HEK293T (cell line): ENCODE measurements at regions not wholly inside any gene's neighbourhood (a gene's known extent, or its start where the extent isn't known, plus 50 kb on each side); places are given as distances from the start of the nearest gene placed in this dataset.

Source experiments
- CTCF ChIA-PET: fragments of 350-600 bp; formaldehyde crosslinking; extraction: SDS; loops from one replicate; lab custom pipeline; 2021; ENCODE audit warnings: antibody characterized with exemption, inconsistent platforms; lab: Yijun Ruan, JAX
- POLR2A ChIA-PET: fragments of 350-600 bp; formaldehyde crosslinking; extraction: SDS; loops from one replicate; lab custom pipeline; 2020; ENCODE audit warnings: antibody characterized with exemption, inconsistent platforms; lab: Yijun Ruan, JAX
- DNase-seq: peaks from one replicate; pipeline ENCODE4 v3.0.0; 2012; ENCODE audit warnings: mixed read lengths; ENCODE audit errors: extremely low spot score
- ARNT ChIP-seq: fragments of 450-650 bp; IDR thresholded peaks from 2 replicates; pipeline ENCODE4 v1.6.1; 2017; ENCODE audit warnings: mild to moderate bottlenecking
- BHLHE40 ChIP-seq: fragments of 450-650 bp; IDR thresholded peaks from 2 replicates; pipeline ENCODE4 v1.6.1; 2016; ENCODE audit warnings: mild to moderate bottlenecking, moderate library complexity, borderline replicate concordance
- CTBP1 ChIP-seq: fragments of 450-650 bp; IDR thresholded peaks from 2 replicates; pipeline ENCODE4 v1.6.1; 2016; ENCODE audit warnings: borderline replicate concordance
- ELF4 ChIP-seq: fragments of 450-650 bp; IDR thresholded peaks from 2 replicates; pipeline ENCODE4 v1.6.1; 2017; ENCODE audit warnings: antibody characterized with exemption
- FOXA1 ChIP-seq: fragments of 450-650 bp; IDR thresholded peaks from 2 replicates; pipeline ENCODE4 v1.6.1; 2016; ENCODE audit warnings: mild to moderate bottlenecking
- FOXK2 ChIP-seq: fragments of 450-650 bp; IDR thresholded peaks from 2 replicates; pipeline ENCODE4 v1.6.1; 2016; ENCODE audit warnings: mild to moderate bottlenecking
- FOXM1 ChIP-seq: fragments of 450-650 bp; IDR thresholded peaks from 2 replicates; pipeline ENCODE4 v1.6.1; 2017; ENCODE audit warnings: mild to moderate bottlenecking, borderline replicate concordance
- HDGF ChIP-seq: fragments of 450-650 bp; IDR thresholded peaks from 2 replicates; pipeline ENCODE4 v1.6.1; 2017; ENCODE audit warnings: antibody characterized with exemption, borderline replicate concordance
- L3MBTL2 ChIP-seq: fragments of 450-650 bp; conservative IDR thresholded peaks from 2 replicates; pipeline ENCODE4 v1.6.1; 2016; ENCODE audit warnings: mild to moderate bottlenecking
- LEF1 ChIP-seq: fragments of 450-650 bp; IDR thresholded peaks from 2 replicates; pipeline ENCODE4 v1.6.1; 2017; ENCODE audit warnings: mild to moderate bottlenecking, borderline replicate concordance
- NFRKB ChIP-seq: fragments of 450-650 bp; IDR thresholded peaks from 2 replicates; pipeline ENCODE4 v1.6.1; 2016; ENCODE audit warnings: mild to moderate bottlenecking, moderate library complexity
- PKNOX1 ChIP-seq: fragments of 450-650 bp; IDR thresholded peaks from 2 replicates; pipeline ENCODE4 v1.6.1; 2016
- SP1 ChIP-seq: fragments of 450-650 bp; IDR thresholded peaks from 2 replicates; pipeline ENCODE4 v1.6.1; 2017
- SUZ12 ChIP-seq: fragments of 450-650 bp; IDR thresholded peaks from 2 replicates; pipeline ENCODE4 v1.6.1; 2016; ENCODE audit warnings: mild to moderate bottlenecking
- TARDBP ChIP-seq: fragments of 450-650 bp; IDR thresholded peaks from 2 replicates; pipeline ENCODE4 v1.6.1; 2016
- ZNF384 ChIP-seq: fragments of 450-650 bp; IDR thresholded peaks from 2 replicates; pipeline ENCODE4 v1.6.1; 2016

DNA sequence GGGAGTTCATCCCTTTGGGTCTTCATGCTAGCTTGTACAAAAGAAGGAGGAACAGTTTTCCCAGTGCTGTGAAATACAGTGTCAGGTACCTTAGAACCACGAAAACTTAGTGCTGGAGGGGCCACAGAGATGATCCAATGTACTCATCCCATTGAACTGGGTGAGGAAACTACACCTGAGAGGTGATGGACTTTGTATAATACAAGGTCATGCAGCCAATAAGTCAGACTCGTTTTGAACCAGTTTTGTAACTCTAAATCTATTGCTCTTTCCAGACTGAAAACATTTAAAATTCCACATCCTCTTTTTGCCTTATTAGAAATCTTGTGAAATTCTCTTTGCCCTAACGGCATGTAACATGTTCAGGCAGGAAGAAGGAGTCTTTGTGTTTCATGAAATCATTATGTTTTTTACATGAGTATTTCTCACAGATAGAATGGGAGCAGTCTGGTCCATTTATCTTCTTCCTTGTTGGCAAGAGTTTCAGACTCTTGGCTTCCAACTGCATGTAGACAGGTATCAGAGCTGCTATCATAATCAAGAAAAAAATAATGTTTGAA is 146.8 kb upstream of the FBXL7 start:
- no peak for TF ChIP-seq ELF4
- no peak for TF ChIP-seq ZNF384
- no peak for TF ChIP-seq L3MBTL2
- POLR2A ChIA-PET = no interaction called here

GRCh38 chr5:15350614-15351013 is 149.4 kb upstream of the FBXL7 start:
- ChIA-PET CTCF (no interaction called here), POLR2A (no interaction called here)
- TF ChIP-seq PKNOX1 (no peak), NFRKB (no peak), ARNT (no peak), TARDBP (no peak), L3MBTL2 (no peak), ELF4 (no peak), SUZ12 (no peak)
- no peak for DNase-seq

More for the DNA sequence above, 146.8 kb upstream of the FBXL7 start:
- DNase-seq = no peak
- CTCF ChIA-PET = no interaction called here

GRCh38 chr5:15346738-15347137 is 153.2 kb upstream of the FBXL7 start:
- DNase-seq = no peak
- ChIA-PET POLR2A (no interaction called here), CTCF (no interaction called here)
- TF ChIP-seq ELF4 = no peak
- TF ChIP-seq SP1 = no peak
- no peak for TF ChIP-seq CTBP1
- no peak for TF ChIP-seq SUZ12

DNA sequence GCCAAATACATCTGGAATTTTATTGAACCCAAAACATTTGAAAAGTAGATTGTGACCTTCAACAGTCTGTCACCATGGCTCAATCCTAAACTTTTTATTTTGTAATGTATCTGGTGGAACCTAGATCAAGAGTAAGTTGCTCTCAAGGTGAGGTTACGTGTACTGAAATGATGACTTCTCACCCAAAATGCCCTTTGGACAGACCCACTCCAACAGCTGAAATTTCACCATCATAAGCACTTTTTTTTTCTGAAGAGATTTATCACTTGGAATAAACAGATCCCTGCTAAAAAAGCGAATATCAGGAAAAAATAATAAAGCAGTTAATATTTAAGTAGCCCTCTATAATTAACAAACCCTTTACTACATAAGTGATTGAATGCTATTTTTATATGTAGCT is 155.0 kb upstream of the FBXL7 start:
- ChIA-PET CTCF (no interaction called here), POLR2A (no interaction called here)
- no peak for TF ChIP-seq TARDBP
- no peak for TF ChIP-seq BHLHE40
- no peak for TF ChIP-seq ELF4
- TF ChIP-seq ARNT = no peak
- no peak for TF ChIP-seq SP1
- TF ChIP-seq L3MBTL2 = no peak
- DNase-seq = no peak

DNA sequence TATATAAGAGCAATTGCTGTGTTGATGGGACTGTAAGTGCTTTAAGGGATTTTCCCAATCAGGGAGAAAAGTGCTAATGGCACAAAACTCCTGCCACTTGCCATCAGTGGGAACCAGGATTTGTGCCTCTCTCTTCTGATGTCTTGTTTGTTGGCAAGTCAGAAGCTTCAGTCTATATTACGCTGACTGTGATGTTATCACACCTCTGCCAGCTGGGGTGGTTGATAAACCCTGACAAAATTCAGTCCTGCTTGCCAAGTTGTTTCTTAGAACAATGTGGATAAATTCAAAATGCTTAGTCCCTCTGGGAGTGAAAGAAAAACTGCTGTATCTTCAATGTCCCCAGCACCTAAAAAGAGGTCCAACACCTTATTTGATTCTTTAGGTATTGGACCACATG is 161.4 kb upstream of the FBXL7 start:
- CTCF ChIA-PET = no interaction called here

DNA sequence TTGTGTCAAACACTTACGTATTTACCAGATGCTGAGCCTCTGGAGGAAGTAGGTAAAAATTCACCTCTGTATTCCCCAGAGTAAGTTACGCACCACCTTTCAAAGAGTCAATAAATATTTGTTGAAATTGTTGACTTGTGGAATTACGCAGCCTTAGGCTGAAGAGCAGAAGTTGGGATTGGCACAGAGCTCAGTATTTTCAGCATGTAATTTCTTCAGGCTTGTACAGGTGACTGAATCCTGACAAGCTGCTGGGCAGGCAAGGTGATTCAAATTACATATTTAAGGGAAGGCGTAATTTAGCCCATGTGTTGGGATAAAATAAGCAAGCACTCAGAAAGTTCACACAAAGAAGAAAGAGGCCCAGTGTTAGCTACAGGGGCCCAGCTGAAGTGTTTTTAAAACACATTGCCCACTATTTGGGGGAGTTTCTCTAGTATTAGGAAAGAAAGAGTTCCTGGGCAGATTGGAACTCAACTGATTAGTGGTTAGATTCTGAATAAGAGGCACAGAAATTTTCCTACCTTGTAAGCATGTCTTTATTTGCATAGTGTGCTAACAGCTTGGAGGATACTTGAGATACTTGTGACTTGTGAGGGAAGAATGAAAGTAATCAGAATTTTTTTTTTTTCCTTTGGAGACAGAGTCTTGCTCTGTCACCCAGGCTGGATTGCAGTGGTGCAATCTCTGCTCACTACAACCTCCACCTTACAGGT is 165.3 kb upstream of the FBXL7 start:
- ChIA-PET POLR2A (no interaction called here), CTCF (no interaction called here)
- TF ChIP-seq ELF4 (no peak), ZNF384 (no peak), SUZ12 (no peak)
- DNase-seq = no peak

More for the DNA sequence above, 161.4 kb upstream of the FBXL7 start:
- TF ChIP-seq SUZ12 = no peak
- POLR2A ChIA-PET = no interaction called here
- no peak for DNase-seq

GRCh38 chr5:15333091-15333490 is 166.9 kb upstream of the FBXL7 start:
- no peak for TF ChIP-seq TARDBP
- no peak for DNase-seq
- ChIA-PET CTCF (no interaction called here), POLR2A (no interaction called here)

DNA sequence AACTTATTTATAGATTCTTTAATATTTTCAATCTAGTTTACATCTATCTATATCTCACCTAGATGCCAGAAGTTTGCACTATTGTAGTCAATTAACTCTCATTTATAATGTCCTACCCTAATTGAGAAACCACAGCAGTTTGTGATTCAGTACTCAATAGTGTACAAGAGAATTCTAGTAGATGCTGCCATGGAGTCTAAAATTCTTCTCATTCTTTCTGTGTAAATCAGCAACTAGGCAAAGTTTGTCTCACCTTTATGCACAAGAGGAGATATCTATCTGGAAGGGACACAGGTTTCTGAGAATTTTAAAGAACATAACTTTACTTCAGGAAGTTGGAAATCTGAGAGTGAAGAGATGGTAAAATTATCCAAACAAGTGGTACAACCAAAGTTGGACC is 173.0 kb upstream of the FBXL7 start:
- DNase-seq = no peak
- TF ChIP-seq ZNF384 (no peak), FOXK2 (no peak), PKNOX1 (no peak)
- ChIA-PET CTCF (no interaction called here), POLR2A (no interaction called here)

- CTCF ChIA-PET = no interaction called here
- no peak for DNase-seq
- TF ChIP-seq TARDBP (no peak), FOXA1 (no peak), ELF4 (no peak), FOXK2 (no peak), LEF1 (no peak), NFRKB (no peak), PKNOX1 (no peak), FOXM1 (no peak), CTBP1 (no peak), ZNF384 (no peak), SP1 (no peak), ARNT (no peak), SUZ12 (no peak), L3MBTL2 (no peak), BHLHE40 (no peak), HDGF (no peak)
- POLR2A ChIA-PET = no interaction called here
Observed at GRCh38 chr5:15326471-15326870, 173.5 kb upstream of the FBXL7 start.
